ENCODE measurements at regions not wholly inside any gene's neighbourhood (a gene's known extent, or its start where the extent isn't known, plus 50 kb on each side); places are given as distances from the start of the nearest gene placed in this dataset.

GRCh38 chrX:111581086-111581485 lies 69.6 kb downstream of the SERTM2 start:
- TF ChIP-seq CTCF (IDR thresholded peaks at IDR 0.05) (no peak), EZH2 (IDR thresholded peaks at IDR 0.05) (no peak), EZH2phosphoT487 (IDR thresholded peaks at IDR 0.05) (no peak)

All from neural progenitor cell (in vitro differentiated cells).